SK-N-SH (cell line): ENCODE measurements at regions not wholly inside any gene's neighbourhood (a gene's known extent, or its start where the extent isn't known, plus 50 kb on each side); places are given as distances from the start of the nearest gene placed in this dataset.

ENCODE experiments used
- CTCF ChIA-PET: fragments of 300-600, 350-600 bp; formaldehyde crosslinking; extraction: SDS; loops from one replicate; lab custom pipeline; 2021; lab: Yijun Ruan, JAX
- POLR2A ChIA-PET: fragments of 350-600 bp; sonication (Branson Sonifier 250); formaldehyde crosslinking; extraction: SDS; loops from one replicate; lab custom pipeline; 2020; ENCODE audit warnings: antibody characterized with exemption, inconsistent platforms; lab: Yijun Ruan, JAX
- DNase-seq: peaks from one replicate; pipeline ENCODE4 v3.0.0; 2012
- H2AFZ ChIP-seq: fragments of 200-600 bp; sonication (generic); 2 replicates; pipeline ENCODE4 v1.8.1; 2016; ENCODE audit warnings: antibody characterized with exemption, mild to moderate bottlenecking, low read depth
- H3F3A ChIP-seq: fragments of 200-600 bp; sonication (generic); replicated peaks from 2 replicates; pipeline ENCODE3; 2016; ENCODE audit warnings: antibody characterized with exemption, mild to moderate bottlenecking; ENCODE audit not compliant: insufficient read depth
- H3K27ac ChIP-seq, 2 experiments: fragments of 200-500 bp in 1 of 2; fragments of 200-600 bp in 1 of 2; sonication (Bioruptor generic) in 1 of 2; sonication (generic), shearing (Covaris generic) in 1 of 2; 2 replicates each; pipeline versions ENCODE4 v1.5.1 to v1.6.1; 2014 to 2016; ENCODE audit warnings: low read depth in 2 of 2, inconsistent platforms in 1 of 2, low read length in 1 of 2, mild to moderate bottlenecking in 1 of 2, mixed read lengths in 1 of 2
- H3K27me3 ChIP-seq: fragments of 200-600 bp; sonication (generic), shearing (Covaris generic); 2 replicates; pipeline ENCODE4 v1.6.1; 2016; ENCODE audit warnings: mixed run types; ENCODE audit not compliant: insufficient read depth
- H3K36me3 ChIP-seq, 2 experiments: fragments of 200-500 bp in 1 of 2; fragments of 200-600 bp in 1 of 2; sonication (Bioruptor generic) in 1 of 2; sonication (generic) in 1 of 2; replicated peaks in 1 of 2; 2 replicates each; pipeline versions ENCODE3 to v1.5.1; 2014 to 2016; ENCODE audit warnings: low read length in 1 of 2, mild to moderate bottlenecking in 1 of 2; ENCODE audit not compliant: insufficient read depth in 2 of 2, control insufficient read depth in 1 of 2
- H3K4me1 ChIP-seq, 2 experiments: fragments of 200-500 bp in 1 of 2; fragments of 200-600 bp in 1 of 2; sonication (Bioruptor generic) in 1 of 2; sonication (generic), shearing (Covaris generic) in 1 of 2; 2 replicates each; pipeline versions ENCODE4 v1.5.1 to v1.6.1; 2014 to 2016; ENCODE audit warnings: low read depth in 1 of 2, low read length in 1 of 2, mixed run types in 1 of 2; ENCODE audit not compliant: insufficient read depth in 2 of 2, control insufficient read depth in 1 of 2
- H3K4me2 ChIP-seq: fragments of 200-600 bp; sonication (generic), shearing (Covaris generic); 2 replicates; pipeline ENCODE4 v1.6.1; 2017; ENCODE audit warnings: mixed run types
- H3K4me3 ChIP-seq, 2 experiments: fragments of 200-500 bp in 1 of 2; fragments of 200-600 bp in 1 of 2; sonication (Bioruptor generic) in 1 of 2; sonication (generic), shearing (Covaris generic) in 1 of 2; 2 replicates each; pipeline versions ENCODE4 v1.5.1 to v1.8.1; 2014 to 2016; ENCODE audit warnings: low read depth in 2 of 2, inconsistent platforms in 1 of 2, low read length in 1 of 2, mild to moderate bottlenecking in 1 of 2, mixed read lengths in 1 of 2, moderate library complexity in 1 of 2
- H3K79me2 ChIP-seq: fragments of 200-600 bp; sonication (generic); 2 replicates; pipeline ENCODE4 v1.8.1; 2017; ENCODE audit warnings: mild to moderate bottlenecking; ENCODE audit not compliant: insufficient read depth
- H3K9ac ChIP-seq: fragments of 200-600 bp; sonication (generic); 2 replicates; pipeline ENCODE4 v1.6.1; 2017; ENCODE audit warnings: mixed run types
- H3K9me2 ChIP-seq: fragments of 200-600 bp; sonication (generic); 2 replicates; pipeline ENCODE4 v1.6.1; 2017; ENCODE audit warnings: mixed run types
- H3K9me3 ChIP-seq: fragments of 200-600 bp; sonication (generic); 2 replicates; pipeline ENCODE4 v1.6.1; 2017; ENCODE audit warnings: mixed run types, mild to moderate bottlenecking, moderate library complexity
- H4K20me1 ChIP-seq: fragments of 200-600 bp; sonication (generic); 2 replicates; pipeline ENCODE4 v1.6.1; 2017; ENCODE audit warnings: mild to moderate bottlenecking, mixed run types; ENCODE audit not compliant: insufficient read depth
- CHD2 ChIP-seq: fragments of 150-350 bp; IDR thresholded peaks from 2 replicates; pipeline ENCODE4 v1.6.1; 2018; ENCODE audit warnings: low read length; ENCODE audit not compliant: partially characterized antibody
- ELF1 ChIP-seq: IDR thresholded peaks from 2 replicates; pipeline ENCODE4 v1.4.0; 2012
- GABPA ChIP-seq: IDR thresholded peaks from 2 replicates; pipeline ENCODE4 v1.4.0; 2012; ENCODE audit warnings: low read depth, mild to moderate bottlenecking
- JUND ChIP-seq: IDR thresholded peaks from 2 replicates; pipeline ENCODE4 v1.4.0; 2012
- POLR2AphosphoS5 ChIP-seq: IDR thresholded peaks from 2 replicates; pipeline ENCODE4 v1.6.1; 2012; ENCODE audit warnings: low read depth, low read length
- RCOR1 ChIP-seq: fragments of 150-350 bp; IDR thresholded peaks from 2 replicates; pipeline ENCODE4 v1.6.1; 2017; ENCODE audit warnings: antibody characterized with exemption, low read length
- TAF1 ChIP-seq: IDR thresholded peaks from 2 replicates; pipeline ENCODE4 v1.6.1; 2012; ENCODE audit warnings: low read depth, mild to moderate bottlenecking, low read length, moderate library complexity, borderline replicate concordance
- TEAD4 ChIP-seq: IDR thresholded peaks from 2 replicates; pipeline ENCODE4 v1.4.0; 2012; ENCODE audit warnings: mild to moderate bottlenecking, borderline replicate concordance; ENCODE audit not compliant: insufficient read depth
- WGBS: methylation state at CpG from one replicate; pipeline ENCODE4 v1.1.6; 2017; ENCODE audit warnings: low lambda C conversion rate; 5-methylcytosine and 5-hydroxymethylcytosine counted together
- TF ChIP-seq, protein P1 (sequence below): IDR thresholded peaks from 2 replicates; pipeline ENCODE4; 2012
- TF ChIP-seq, protein P2 (sequence below): fragments of 150-350 bp; IDR thresholded peaks from 2 replicates; pipeline ENCODE4 v1.6.1; 2017; ENCODE audit warnings: antibody characterized with exemption, low read length, low read depth, borderline replicate concordance

DNA sequence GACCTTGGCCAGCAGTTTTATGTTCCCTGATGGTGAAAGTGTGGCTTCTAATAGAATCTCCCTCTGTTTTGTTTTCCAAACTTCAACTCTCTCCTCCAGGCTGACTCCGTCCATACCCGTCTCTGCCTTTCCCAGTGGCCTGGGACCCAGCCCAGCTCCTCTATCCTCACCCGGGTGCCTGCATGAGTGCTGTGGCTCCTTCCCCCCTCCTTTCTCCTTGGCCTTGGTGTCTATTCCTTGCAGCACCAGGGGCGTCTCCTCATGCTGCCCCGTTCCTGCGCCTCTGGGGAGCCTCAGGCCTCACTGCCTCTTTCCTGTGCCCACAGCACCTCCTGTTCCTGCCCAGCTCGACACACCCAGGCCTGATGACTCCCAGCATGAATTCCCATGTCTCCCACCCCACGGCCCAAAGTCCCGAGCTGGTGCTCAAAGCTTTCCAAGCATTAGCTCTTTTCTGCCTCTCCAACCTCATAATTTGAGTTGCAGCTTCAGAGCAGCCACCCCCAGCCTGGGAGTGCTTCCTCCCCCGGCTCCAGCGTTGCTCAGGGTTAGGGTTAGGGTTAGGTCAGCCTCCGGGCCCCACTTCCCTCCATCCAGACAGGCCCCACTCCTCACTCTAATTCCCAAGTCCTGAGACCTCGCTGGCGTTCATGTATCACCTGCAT, 56.3 kb upstream of the AFDN start (continued):
- TF ChIP-seq, protein P1, sequence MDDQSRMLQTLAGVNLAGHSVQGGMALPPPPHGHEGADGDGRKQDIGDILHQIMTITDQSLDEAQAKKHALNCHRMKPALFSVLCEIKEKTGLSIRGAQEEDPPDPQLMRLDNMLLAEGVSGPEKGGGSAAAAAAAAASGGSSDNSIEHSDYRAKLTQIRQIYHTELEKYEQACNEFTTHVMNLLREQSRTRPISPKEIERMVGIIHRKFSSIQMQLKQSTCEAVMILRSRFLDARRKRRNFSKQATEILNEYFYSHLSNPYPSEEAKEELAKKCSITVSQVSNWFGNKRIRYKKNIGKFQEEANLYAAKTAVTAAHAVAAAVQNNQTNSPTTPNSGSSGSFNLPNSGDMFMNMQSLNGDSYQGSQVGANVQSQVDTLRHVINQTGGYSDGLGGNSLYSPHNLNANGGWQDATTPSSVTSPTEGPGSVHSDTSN = no peak

GRCh38 chr6:167774881-167775280, 51.8 kb upstream of the AFDN start:
- H3K27me3 ChIP-seq = no peaks in the 10 kb centered on the region
- no peaks in the 10 kb centered on the region for H3K36me3 ChIP-seq
- no peaks in the 10 kb centered on the region for H3K9me2 ChIP-seq
- no peak overlapping the region for H3K4me3 ChIP-seq
- TF ChIP-seq POLR2AphosphoS5 = no peak
- TF ChIP-seq GABPA = no peak
- no peak for TF ChIP-seq JUND
- TF ChIP-seq TAF1 = no peak
- no peak for TF ChIP-seq TEAD4
- no peak for TF ChIP-seq RCOR1
- TF ChIP-seq, all 33 proteins: peak for 0
- no peaks in the 10 kb centered on the region for H3K79me2 ChIP-seq
- WGBS = 88% methylated on average over 11 of the region's 11 CpGs
- H4K20me1 ChIP-seq = no peaks in the 10 kb centered on the region
- no peak for DNase-seq
- ChIA-PET CTCF (no interaction called here), POLR2A (no interaction called here)
- H3K4me2 ChIP-seq = no peak overlapping the region
- H3K27ac ChIP-seq = no peak overlapping the region
- no peak overlapping the region for H3K9ac ChIP-seq
- H3F3A ChIP-seq = no peaks in the 10 kb centered on the region
- no peaks in the 10 kb centered on the region for H3K4me1 ChIP-seq
- H2AFZ ChIP-seq = no peak overlapping the region
- H3K9me3 ChIP-seq = no peaks in the 10 kb centered on the region

GRCh38 chr6:167776906-167777627, 49.6 kb upstream of the AFDN start:
- 58% methylated on average over 13 of the region's 14 CpGs for WGBS
- Histone ChIP-seq H3K9me2 (no peaks in the 10 kb centered on the region), H3K4me3 (no peak overlapping the region), H3K27ac (no peak overlapping the region), H2AFZ (no peak overlapping the region), H3K36me3 (no peaks in the 10 kb centered on the region), H3K79me2 (no peaks in the 10 kb centered on the region), H4K20me1 (no peaks in the 10 kb centered on the region), H3K9me3 (no peaks in the 10 kb centered on the region), H3K27me3 (no peaks in the 10 kb centered on the region), H3K9ac (no peak overlapping the region), H3K4me1 (no peaks in the 10 kb centered on the region), H3K4me2 (no peak overlapping the region), H3F3A (no peaks in the 10 kb centered on the region)
- CTCF ChIA-PET = interaction anchor here (0.8 to 1.3 kb wide), 2 partner anchors 12 to 150 kb away, joined by 3 to 5 read pairs; no protein-coding TSS in a partner anchor
- TF ChIP-seq, protein P2, sequence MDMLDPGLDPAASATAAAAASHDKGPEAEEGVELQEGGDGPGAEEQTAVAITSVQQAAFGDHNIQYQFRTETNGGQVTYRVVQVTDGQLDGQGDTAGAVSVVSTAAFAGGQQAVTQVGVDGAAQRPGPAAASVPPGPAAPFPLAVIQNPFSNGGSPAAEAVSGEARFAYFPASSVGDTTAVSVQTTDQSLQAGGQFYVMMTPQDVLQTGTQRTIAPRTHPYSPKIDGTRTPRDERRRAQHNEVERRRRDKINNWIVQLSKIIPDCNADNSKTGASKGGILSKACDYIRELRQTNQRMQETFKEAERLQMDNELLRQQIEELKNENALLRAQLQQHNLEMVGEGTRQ = no peak
- TF ChIP-seq CHD2 (no peak), TEAD4 (no peak), ELF1 (no peak)
- POLR2A ChIA-PET = no interaction called here
- DNase-seq = no peak
